H1 (cell line): ENCODE measurements at regions not wholly inside any gene's neighbourhood (a gene's known extent, or its start where the extent isn't known, plus 50 kb on each side); places are given as distances from the start of the nearest gene placed in this dataset.

ENCODE experiments used
- BRCA1 ChIP-seq: IDR thresholded peaks from 2 replicates; pipeline ENCODE4 v1.6.1; 2012; ENCODE audit warnings: low read depth, low read length, improper control_type of control experiment
- GABPA ChIP-seq: IDR thresholded peaks from 2 replicates; pipeline ENCODE4 v1.6.1; 2011; ENCODE audit warnings: mild to moderate bottlenecking, low read length, moderate library complexity, borderline replicate concordance; ENCODE audit not compliant: insufficient read depth
- HDAC2 ChIP-seq, 2 experiments: fragments of 300-600 bp in 1 of 2; sonication (generic) in 1 of 2; IDR thresholded peaks; 2 replicates each; pipeline ENCODE4 v1.6.1; 2011 to 2012; ENCODE audit warnings: low read depth in 2 of 2, low read length in 2 of 2, mild to moderate bottlenecking in 2 of 2, moderate library complexity in 2 of 2, borderline replicate concordance in 1 of 2, inconsistent platforms in 1 of 2
- JUN ChIP-seq: IDR thresholded peaks from 2 replicates; pipeline ENCODE4 v1.6.1; 2011; ENCODE audit warnings: low read depth, mild to moderate bottlenecking, improper control_type of control experiment, low read length
- JUND ChIP-seq: IDR thresholded peaks from 2 replicates; pipeline ENCODE4 v1.6.1; 2011; ENCODE audit warnings: mild to moderate bottlenecking, improper control_type of control experiment, low read length
- POU5F1 ChIP-seq: IDR thresholded peaks from 2 replicates; pipeline ENCODE4 v1.6.1; 2011; ENCODE audit warnings: low read depth, mild to moderate bottlenecking, low read length, moderate library complexity
- RNF2 ChIP-seq: fragments of 200-900, 300-1000 bp; sonication (generic); IDR thresholded peaks from 2 replicates; pipeline ENCODE4 v1.7.1; 2016; ENCODE audit warnings: borderline replicate concordance, low read depth, mild to moderate bottlenecking, antibody characterized with exemption, low read length; ENCODE audit not compliant: poor library complexity, severe bottlenecking; ENCODE audit errors: missing control alignments
- TBP ChIP-seq: IDR thresholded peaks from 2 replicates; pipeline ENCODE4 v1.6.1; 2011; ENCODE audit warnings: low read depth, low read length, improper control_type of control experiment
- TF ChIP-seq, protein P1 (sequence below): fragments of 300-600 bp; sonication (generic); IDR thresholded peaks from 2 replicates; pipeline ENCODE4 v1.7.1; 2012; ENCODE audit warnings: low read length, moderate library complexity, mild to moderate bottlenecking, inconsistent platforms; ENCODE audit not compliant: insufficient replicate concordance

DNA sequence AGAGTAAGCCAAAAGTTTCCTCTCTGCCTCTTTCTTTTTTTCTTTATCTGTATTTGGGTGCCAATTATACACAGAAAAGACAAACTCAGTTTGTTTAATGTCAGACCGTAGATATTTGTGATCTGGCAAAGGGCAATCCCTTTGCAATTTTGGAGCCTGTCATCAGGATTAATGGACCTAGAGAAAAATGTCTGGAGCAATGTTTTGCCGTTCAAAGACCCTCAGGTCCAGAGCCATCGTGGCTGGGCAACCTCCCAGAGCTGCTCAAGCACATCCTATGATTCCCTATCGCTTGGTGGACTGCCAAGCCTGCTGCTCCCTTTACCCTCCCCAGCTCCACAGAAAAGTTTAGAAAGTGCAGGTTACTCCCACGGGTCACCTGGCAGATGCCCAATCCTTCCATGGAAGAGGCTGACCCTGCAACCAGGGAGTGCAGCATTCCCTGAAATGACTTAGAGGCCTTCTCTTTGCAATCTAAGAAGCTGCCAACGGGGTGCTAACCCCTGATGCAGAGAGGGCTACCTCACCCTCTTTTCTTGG is 112.5 kb upstream of the NGF start (continued):
- TF ChIP-seq, protein P1, sequence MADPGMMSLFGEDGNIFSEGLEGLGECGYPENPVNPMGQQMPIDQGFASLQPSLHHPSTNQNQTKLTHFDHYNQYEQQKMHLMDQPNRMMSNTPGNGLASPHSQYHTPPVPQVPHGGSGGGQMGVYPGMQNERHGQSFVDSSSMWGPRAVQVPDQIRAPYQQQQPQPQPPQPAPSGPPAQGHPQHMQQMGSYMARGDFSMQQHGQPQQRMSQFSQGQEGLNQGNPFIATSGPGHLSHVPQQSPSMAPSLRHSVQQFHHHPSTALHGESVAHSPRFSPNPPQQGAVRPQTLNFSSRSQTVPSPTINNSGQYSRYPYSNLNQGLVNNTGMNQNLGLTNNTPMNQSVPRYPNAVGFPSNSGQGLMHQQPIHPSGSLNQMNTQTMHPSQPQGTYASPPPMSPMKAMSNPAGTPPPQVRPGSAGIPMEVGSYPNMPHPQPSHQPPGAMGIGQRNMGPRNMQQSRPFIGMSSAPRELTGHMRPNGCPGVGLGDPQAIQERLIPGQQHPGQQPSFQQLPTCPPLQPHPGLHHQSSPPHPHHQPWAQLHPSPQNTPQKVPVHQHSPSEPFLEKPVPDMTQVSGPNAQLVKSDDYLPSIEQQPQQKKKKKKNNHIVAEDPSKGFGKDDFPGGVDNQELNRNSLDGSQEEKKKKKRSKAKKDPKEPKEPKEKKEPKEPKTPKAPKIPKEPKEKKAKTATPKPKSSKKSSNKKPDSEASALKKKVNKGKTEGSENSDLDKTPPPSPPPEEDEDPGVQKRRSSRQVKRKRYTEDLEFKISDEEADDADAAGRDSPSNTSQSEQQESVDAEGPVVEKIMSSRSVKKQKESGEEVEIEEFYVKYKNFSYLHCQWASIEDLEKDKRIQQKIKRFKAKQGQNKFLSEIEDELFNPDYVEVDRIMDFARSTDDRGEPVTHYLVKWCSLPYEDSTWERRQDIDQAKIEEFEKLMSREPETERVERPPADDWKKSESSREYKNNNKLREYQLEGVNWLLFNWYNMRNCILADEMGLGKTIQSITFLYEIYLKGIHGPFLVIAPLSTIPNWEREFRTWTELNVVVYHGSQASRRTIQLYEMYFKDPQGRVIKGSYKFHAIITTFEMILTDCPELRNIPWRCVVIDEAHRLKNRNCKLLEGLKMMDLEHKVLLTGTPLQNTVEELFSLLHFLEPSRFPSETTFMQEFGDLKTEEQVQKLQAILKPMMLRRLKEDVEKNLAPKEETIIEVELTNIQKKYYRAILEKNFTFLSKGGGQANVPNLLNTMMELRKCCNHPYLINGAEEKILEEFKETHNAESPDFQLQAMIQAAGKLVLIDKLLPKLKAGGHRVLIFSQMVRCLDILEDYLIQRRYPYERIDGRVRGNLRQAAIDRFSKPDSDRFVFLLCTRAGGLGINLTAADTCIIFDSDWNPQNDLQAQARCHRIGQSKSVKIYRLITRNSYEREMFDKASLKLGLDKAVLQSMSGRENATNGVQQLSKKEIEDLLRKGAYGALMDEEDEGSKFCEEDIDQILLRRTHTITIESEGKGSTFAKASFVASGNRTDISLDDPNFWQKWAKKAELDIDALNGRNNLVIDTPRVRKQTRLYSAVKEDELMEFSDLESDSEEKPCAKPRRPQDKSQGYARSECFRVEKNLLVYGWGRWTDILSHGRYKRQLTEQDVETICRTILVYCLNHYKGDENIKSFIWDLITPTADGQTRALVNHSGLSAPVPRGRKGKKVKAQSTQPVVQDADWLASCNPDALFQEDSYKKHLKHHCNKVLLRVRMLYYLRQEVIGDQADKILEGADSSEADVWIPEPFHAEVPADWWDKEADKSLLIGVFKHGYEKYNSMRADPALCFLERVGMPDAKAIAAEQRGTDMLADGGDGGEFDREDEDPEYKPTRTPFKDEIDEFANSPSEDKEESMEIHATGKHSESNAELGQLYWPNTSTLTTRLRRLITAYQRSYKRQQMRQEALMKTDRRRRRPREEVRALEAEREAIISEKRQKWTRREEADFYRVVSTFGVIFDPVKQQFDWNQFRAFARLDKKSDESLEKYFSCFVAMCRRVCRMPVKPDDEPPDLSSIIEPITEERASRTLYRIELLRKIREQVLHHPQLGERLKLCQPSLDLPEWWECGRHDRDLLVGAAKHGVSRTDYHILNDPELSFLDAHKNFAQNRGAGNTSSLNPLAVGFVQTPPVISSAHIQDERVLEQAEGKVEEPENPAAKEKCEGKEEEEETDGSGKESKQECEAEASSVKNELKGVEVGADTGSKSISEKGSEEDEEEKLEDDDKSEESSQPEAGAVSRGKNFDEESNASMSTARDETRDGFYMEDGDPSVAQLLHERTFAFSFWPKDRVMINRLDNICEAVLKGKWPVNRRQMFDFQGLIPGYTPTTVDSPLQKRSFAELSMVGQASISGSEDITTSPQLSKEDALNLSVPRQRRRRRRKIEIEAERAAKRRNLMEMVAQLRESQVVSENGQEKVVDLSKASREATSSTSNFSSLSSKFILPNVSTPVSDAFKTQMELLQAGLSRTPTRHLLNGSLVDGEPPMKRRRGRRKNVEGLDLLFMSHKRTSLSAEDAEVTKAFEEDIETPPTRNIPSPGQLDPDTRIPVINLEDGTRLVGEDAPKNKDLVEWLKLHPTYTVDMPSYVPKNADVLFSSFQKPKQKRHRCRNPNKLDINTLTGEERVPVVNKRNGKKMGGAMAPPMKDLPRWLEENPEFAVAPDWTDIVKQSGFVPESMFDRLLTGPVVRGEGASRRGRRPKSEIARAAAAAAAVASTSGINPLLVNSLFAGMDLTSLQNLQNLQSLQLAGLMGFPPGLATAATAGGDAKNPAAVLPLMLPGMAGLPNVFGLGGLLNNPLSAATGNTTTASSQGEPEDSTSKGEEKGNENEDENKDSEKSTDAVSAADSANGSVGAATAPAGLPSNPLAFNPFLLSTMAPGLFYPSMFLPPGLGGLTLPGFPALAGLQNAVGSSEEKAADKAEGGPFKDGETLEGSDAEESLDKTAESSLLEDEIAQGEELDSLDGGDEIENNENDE: no peak
- TF ChIP-seq BRCA1: no peak
- no peak for TF ChIP-seq JUN
- no peak for TF ChIP-seq JUND
- no peak for TF ChIP-seq HDAC2 (IDR thresholded peaks at IDR 0.05; ENCODE audit: borderline replicate concordance in 1 of 2, low read depth in 2 of 2, low read length in 2 of 2)
- no peak for TF ChIP-seq POU5F1
- no peak for TF ChIP-seq RNF2
- TF ChIP-seq GABPA: no peak
- no peak for TF ChIP-seq TBP
